Keratinocyte (primary cell): ENCODE measurements at regions not wholly inside any gene's neighbourhood (a gene's known extent, or its start where the extent isn't known, plus 50 kb on each side); places are given as distances from the start of the nearest gene placed in this dataset.

ENCODE experiments used
- EZH2 ChIP-seq: IDR thresholded peaks from one replicate; pipeline ENCODE4 v1.6.1; 2012; ENCODE audit warnings: inconsistent platforms, mild to moderate bottlenecking, low read length, moderate library complexity
- TF ChIP-seq, protein P1 (sequence below), 3 experiments: IDR thresholded peaks in 1 of 3; conservative IDR thresholded peaks in 1 of 3; optimal IDR thresholded peaks in 1 of 3; 2 replicates in 2 of 3; 3 replicates in 1 of 3; pipeline versions ENCODE3 to v1.5.1; 2011; ENCODE audit warnings: low read length in 3 of 3, mild to moderate bottlenecking in 3 of 3, moderate library complexity in 2 of 3, control low read depth in 1 of 3, inconsistent platforms in 1 of 3; ENCODE audit not compliant: insufficient read depth in 2 of 3; ENCODE audit errors: extremely low read depth in 1 of 3

DNA sequence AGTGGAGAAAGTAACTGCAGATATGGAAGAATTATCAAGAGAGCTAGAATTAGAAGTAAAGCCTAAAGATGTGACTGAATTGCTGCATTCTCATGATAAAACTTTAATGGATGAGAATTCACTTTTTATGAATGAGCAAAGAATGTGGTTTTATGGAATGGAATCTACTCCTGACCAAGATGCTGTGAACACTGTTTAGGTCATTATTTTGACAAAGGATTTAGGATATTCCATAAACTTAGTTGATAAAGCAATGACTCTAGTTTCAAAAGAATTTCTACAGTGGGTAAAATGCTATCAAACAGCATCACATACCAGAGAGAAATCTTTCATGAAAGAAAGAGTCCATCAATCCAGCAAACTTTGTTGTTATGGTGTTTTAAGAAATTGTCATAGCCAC, 1317.7 kb upstream of the ACVR2A start:
- TF ChIP-seq, protein P1, sequence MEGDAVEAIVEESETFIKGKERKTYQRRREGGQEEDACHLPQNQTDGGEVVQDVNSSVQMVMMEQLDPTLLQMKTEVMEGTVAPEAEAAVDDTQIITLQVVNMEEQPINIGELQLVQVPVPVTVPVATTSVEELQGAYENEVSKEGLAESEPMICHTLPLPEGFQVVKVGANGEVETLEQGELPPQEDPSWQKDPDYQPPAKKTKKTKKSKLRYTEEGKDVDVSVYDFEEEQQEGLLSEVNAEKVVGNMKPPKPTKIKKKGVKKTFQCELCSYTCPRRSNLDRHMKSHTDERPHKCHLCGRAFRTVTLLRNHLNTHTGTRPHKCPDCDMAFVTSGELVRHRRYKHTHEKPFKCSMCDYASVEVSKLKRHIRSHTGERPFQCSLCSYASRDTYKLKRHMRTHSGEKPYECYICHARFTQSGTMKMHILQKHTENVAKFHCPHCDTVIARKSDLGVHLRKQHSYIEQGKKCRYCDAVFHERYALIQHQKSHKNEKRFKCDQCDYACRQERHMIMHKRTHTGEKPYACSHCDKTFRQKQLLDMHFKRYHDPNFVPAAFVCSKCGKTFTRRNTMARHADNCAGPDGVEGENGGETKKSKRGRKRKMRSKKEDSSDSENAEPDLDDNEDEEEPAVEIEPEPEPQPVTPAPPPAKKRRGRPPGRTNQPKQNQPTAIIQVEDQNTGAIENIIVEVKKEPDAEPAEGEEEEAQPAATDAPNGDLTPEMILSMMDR (optimal IDR thresholded peaks at IDR 0.05 in 1 of 3, IDR thresholded peaks at IDR 0.05 in 1 of 3, conservative IDR thresholded peaks at IDR 0.05 in 1 of 3; ENCODE audit: extremely low read depth in 1 of 3, insufficient read depth in 2 of 3, low read length in 3 of 3), result no peak
- TF ChIP-seq EZH2, result no peak
